ENCODE measurements at regions not wholly inside any gene's neighbourhood (a gene's known extent, or its start where the extent isn't known, plus 50 kb on each side); places are given as distances from the start of the nearest gene placed in this dataset.

DNA sequence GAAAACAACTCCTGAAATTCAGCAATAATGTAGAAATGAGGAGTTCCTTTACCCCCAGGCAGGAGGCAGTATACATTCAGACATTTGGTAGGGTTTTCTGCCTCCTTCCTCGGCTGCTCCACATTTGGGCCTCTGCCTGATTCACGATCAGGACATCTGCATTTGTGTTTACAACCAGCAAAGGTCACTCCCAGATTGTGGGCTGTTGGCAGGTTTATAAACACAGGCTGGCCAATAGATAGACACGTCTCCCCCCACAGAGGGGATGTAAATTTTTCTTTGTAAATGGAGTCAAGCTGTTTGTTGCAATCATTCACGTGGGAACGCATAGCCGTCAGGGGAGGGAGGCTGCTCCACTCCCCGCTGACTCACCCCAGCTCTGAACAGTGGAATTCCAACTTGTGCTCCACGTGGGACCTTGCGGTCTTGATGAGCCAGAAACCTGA, 252.1 kb upstream of the N4BP1 start:
- Histone ChIP-seq H3K27ac (ENCODE audit: insufficient read depth in 1 of 2, low read depth in 1 of 2, low read length in 2 of 2, poor library complexity in 1 of 2, severe bottlenecking in 2 of 2) (no peak overlapping the region), H3K4me3 (ENCODE audit: control insufficient read depth in 1 of 7, extremely low read depth in 1 of 7, insufficient read depth in 4 of 7, low read depth in 2 of 7, low read length in 6 of 7) (no peak overlapping the region), H3K4me1 (ENCODE audit: control extremely low read depth in 1 of 4, control insufficient read depth in 4 of 4, insufficient read depth in 4 of 4, low read length in 3 of 4) (no peaks in the 10 kb centered on the region), H3K9me3 (ENCODE audit: control extremely low read depth in 1 of 5, control insufficient read depth in 4 of 5, insufficient read depth in 2 of 5, low read depth in 1 of 5, low read length in 4 of 5) (no peaks in the 10 kb centered on the region), H3K36me3 (ENCODE audit: control insufficient read depth in 4 of 4, insufficient read depth in 4 of 4, low read length in 3 of 4) (no peaks in the 10 kb centered on the region), H3K27me3 (replicated peaks in 2 of 5; ENCODE audit: control insufficient read depth in 4 of 5, insufficient read depth in 5 of 5, low read length in 4 of 5) (peaks cover 0 to 2% (median 0%) of the 10 kb centered on the region in 5 experiments)
- CTCF ChIA-PET: no interaction called here
- POLR2A ChIA-PET: no interaction called here
- DNase-seq: no peak
- WGBS (ENCODE audit: insufficient coverage): 33% methylated on average over 8 of the region's 9 CpGs

DNA sequence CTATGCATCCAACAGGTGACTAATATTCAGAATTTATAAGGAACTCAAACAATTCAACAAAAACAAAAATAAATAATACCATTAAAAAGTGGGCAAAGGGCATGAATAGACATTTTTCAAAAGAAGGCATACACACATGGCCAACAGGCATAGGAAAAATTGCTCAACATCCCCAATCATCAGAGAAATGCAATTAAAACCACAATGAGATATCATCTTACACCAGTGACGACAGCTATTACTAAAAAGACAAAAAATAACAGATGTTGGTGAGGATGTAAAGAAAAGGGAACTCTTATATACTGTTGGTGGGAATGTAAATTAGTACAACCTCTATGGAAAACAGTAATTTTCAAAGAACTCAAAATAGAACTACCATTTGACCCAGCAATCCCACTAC, 250.4 kb upstream of the N4BP1 start:
- Histone ChIP-seq H3K4me3 (ENCODE audit: control insufficient read depth in 1 of 7, extremely low read depth in 1 of 7, insufficient read depth in 4 of 7, low read depth in 2 of 7, low read length in 6 of 7) (no peak overlapping the region), H3K4me1 (ENCODE audit: control extremely low read depth in 1 of 4, control insufficient read depth in 4 of 4, insufficient read depth in 4 of 4, low read length in 3 of 4) (no peaks in the 10 kb centered on the region), H3K36me3 (ENCODE audit: control insufficient read depth in 4 of 4, insufficient read depth in 4 of 4, low read length in 3 of 4) (no peaks in the 10 kb centered on the region), H3K9me3 (ENCODE audit: control extremely low read depth in 1 of 5, control insufficient read depth in 4 of 5, insufficient read depth in 2 of 5, low read depth in 1 of 5, low read length in 4 of 5) (no peaks in the 10 kb centered on the region), H3K27ac (ENCODE audit: insufficient read depth in 1 of 2, low read depth in 1 of 2, low read length in 2 of 2, poor library complexity in 1 of 2, severe bottlenecking in 2 of 2) (no peak overlapping the region), H3K27me3 (replicated peaks in 2 of 5; ENCODE audit: control insufficient read depth in 4 of 5, insufficient read depth in 5 of 5, low read length in 4 of 5) (peaks cover 0 to 2% (median 0%) of the 10 kb centered on the region in 5 experiments)
- no CpG with 5 or more reads among the region's 1 CpG for WGBS (ENCODE audit: insufficient coverage)
- CTCF ChIA-PET: no interaction called here
- no peak for DNase-seq
- POLR2A ChIA-PET: no interaction called here

DNA sequence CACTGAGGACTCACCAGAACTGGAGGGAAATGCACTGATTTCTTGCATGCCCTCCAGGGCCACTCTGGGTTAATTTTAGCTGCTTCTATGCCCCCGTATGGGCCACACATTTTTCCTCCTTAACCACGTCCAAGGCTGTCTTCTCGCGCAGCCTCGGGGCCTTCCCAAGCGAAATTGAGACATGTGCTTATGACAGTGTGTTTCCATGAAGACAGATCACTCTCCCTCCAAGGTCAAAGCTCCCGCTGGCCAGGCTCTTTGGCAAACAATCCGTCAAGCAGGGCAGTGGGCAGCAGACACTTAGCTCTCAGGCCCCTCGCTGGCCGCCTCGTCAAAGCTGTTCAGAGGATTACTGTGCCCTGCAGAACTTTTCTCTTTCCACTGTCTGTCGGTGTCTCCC, 243.0 kb upstream of the N4BP1 start:
- Histone ChIP-seq H3K27me3 (replicated peaks in 2 of 5; ENCODE audit: control insufficient read depth in 4 of 5, insufficient read depth in 5 of 5, low read length in 4 of 5) (peaks cover 0 to 3% (median 0%) of the 10 kb centered on the region in 5 experiments), H3K27ac (ENCODE audit: insufficient read depth in 1 of 2, low read depth in 1 of 2, low read length in 2 of 2, poor library complexity in 1 of 2, severe bottlenecking in 2 of 2) (no peak overlapping the region), H3K36me3 (ENCODE audit: control insufficient read depth in 4 of 4, insufficient read depth in 4 of 4, low read length in 3 of 4) (no peaks in the 10 kb centered on the region), H3K4me3 (ENCODE audit: control insufficient read depth in 1 of 7, extremely low read depth in 1 of 7, insufficient read depth in 4 of 7, low read depth in 2 of 7, low read length in 6 of 7) (no peak overlapping the region), H3K4me1 (ENCODE audit: control extremely low read depth in 1 of 4, control insufficient read depth in 4 of 4, insufficient read depth in 4 of 4, low read length in 3 of 4) (no peaks in the 10 kb centered on the region), H3K9me3 (ENCODE audit: control extremely low read depth in 1 of 5, control insufficient read depth in 4 of 5, insufficient read depth in 2 of 5, low read depth in 1 of 5, low read length in 4 of 5) (no peaks in the 10 kb centered on the region)
- POLR2A ChIA-PET: no interaction called here
- no peak for DNase-seq
- 93% methylated on average over 9 of the region's 12 CpGs for WGBS (ENCODE audit: insufficient coverage)
- CTCF ChIA-PET: no interaction called here

DNA sequence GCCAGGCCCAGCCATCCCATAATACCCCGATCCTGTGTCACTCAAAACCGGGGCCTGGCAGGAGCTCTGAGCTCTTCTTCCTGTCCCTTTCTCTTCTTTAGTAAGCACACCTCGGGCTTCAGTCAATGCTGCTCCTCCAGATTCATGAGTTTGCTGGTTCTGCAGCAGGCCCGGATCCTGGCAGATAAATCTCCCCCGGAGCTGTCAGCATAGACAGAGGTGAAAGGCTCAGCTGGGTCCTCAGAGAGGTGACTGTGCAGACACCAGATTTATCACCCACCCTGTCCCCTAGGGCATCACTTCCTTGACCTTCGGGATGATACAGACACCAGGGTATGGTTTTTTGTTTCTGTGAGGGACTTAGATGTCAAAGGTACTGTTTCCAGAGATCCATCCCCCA, 242.5 kb upstream of the N4BP1 start:
- Histone ChIP-seq H3K36me3 (ENCODE audit: control insufficient read depth in 4 of 4, insufficient read depth in 4 of 4, low read length in 3 of 4) (no peaks in the 10 kb centered on the region), H3K27me3 (replicated peaks in 2 of 5; ENCODE audit: control insufficient read depth in 4 of 5, insufficient read depth in 5 of 5, low read length in 4 of 5) (peaks cover 0 to 3% (median 0%) of the 10 kb centered on the region in 5 experiments), H3K4me1 (ENCODE audit: control extremely low read depth in 1 of 4, control insufficient read depth in 4 of 4, insufficient read depth in 4 of 4, low read length in 3 of 4) (no peaks in the 10 kb centered on the region), H3K4me3 (ENCODE audit: control insufficient read depth in 1 of 7, extremely low read depth in 1 of 7, insufficient read depth in 4 of 7, low read depth in 2 of 7, low read length in 6 of 7) (no peak overlapping the region), H3K9me3 (ENCODE audit: control extremely low read depth in 1 of 5, control insufficient read depth in 4 of 5, insufficient read depth in 2 of 5, low read depth in 1 of 5, low read length in 4 of 5) (no peaks in the 10 kb centered on the region), H3K27ac (ENCODE audit: insufficient read depth in 1 of 2, low read depth in 1 of 2, low read length in 2 of 2, poor library complexity in 1 of 2, severe bottlenecking in 2 of 2) (no peak overlapping the region)
- ChIA-PET CTCF (no interaction called here), POLR2A (no interaction called here)
- DNase-seq: no peak
- WGBS (ENCODE audit: insufficient coverage): 88% methylated on average over 5 of the region's 6 CpGs

DNA sequence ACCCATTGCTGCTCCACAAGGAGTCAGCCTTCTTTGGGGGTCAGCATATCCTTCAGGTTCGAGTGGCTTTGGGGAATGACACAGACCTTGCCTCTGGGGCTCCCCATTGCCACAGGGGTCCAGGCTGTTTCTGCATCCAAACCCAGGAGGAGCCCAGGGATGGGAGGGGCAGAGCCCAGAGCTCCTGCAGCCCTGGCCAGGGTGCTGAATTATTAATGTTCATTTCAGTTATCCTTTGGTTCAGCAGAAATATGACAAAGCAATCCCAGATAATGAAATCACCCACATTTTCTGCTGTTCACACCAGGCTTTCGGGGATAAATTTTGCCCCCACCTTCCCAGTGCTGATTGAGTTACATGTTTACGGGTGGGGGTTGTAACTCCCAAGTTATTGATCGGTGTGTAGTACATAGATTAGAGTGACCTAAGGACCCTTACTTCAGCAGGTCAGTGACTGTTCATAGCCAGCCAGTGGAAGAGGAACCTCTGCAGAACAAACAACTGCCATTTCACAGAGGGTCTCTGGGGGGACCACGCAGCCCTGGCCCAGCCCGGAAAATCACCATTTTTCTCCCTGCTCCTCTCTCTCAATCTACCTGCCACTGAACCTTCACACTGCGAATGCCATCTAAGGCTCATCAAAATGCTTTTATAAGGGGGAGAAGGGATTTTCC, 240.3 kb upstream of the N4BP1 start:
- WGBS (ENCODE audit: insufficient coverage): 100% methylated on average over 1 of the region's 7 CpGs
- peaks cover 0 to 3% (median 0%) of the 10 kb centered on the region in 5 experiments for H3K27me3 ChIP-seq (replicated peaks in 2 of 5; ENCODE audit: control insufficient read depth in 4 of 5, insufficient read depth in 5 of 5, low read length in 4 of 5)
- ChIA-PET POLR2A (no interaction called here), CTCF (no interaction called here)
- no peaks in the 10 kb centered on the region for H3K36me3 ChIP-seq (ENCODE audit: control insufficient read depth in 4 of 4, insufficient read depth in 4 of 4, low read length in 3 of 4)
- H3K9me3 ChIP-seq (ENCODE audit: control extremely low read depth in 1 of 5, control insufficient read depth in 4 of 5, insufficient read depth in 2 of 5, low read depth in 1 of 5, low read length in 4 of 5): no peaks in the 10 kb centered on the region
- DNase-seq: no peak
- no peak overlapping the region for H3K27ac ChIP-seq (ENCODE audit: insufficient read depth in 1 of 2, low read depth in 1 of 2, low read length in 2 of 2, poor library complexity in 1 of 2, severe bottlenecking in 2 of 2)
- H3K4me3 ChIP-seq (ENCODE audit: control insufficient read depth in 1 of 7, extremely low read depth in 1 of 7, insufficient read depth in 4 of 7, low read depth in 2 of 7, low read length in 6 of 7): no peak overlapping the region
- H3K4me1 ChIP-seq (ENCODE audit: control extremely low read depth in 1 of 4, control insufficient read depth in 4 of 4, insufficient read depth in 4 of 4, low read length in 3 of 4): no peaks in the 10 kb centered on the region

DNA sequence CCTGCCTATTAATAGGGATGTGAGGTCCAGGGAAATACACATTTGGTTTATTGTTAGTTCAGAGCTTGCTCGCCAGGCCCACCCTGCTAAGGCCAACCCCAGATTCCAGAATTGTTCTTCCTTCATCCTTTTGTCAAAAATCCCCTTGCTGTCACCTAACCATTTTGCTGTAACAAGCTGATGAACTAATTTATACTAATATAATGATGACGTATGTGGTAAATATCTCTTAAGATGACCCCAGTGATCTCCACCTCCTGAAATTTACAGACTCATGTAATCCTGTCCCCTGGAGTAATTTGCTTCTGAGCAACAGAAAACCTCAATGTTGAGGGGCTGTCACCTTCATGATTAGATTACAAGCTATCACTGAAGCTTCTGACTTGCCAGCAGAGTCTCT, 236.3 kb upstream of the N4BP1 start:
- Histone ChIP-seq H3K27me3 (replicated peaks in 2 of 5; ENCODE audit: control insufficient read depth in 4 of 5, insufficient read depth in 5 of 5, low read length in 4 of 5) (no peaks in the 10 kb centered on the region), H3K4me3 (ENCODE audit: control insufficient read depth in 1 of 7, extremely low read depth in 1 of 7, insufficient read depth in 4 of 7, low read depth in 2 of 7, low read length in 6 of 7) (no peak overlapping the region), H3K4me1 (ENCODE audit: control extremely low read depth in 1 of 4, control insufficient read depth in 4 of 4, insufficient read depth in 4 of 4, low read length in 3 of 4) (no peaks in the 10 kb centered on the region), H3K9me3 (ENCODE audit: control extremely low read depth in 1 of 5, control insufficient read depth in 4 of 5, insufficient read depth in 2 of 5, low read depth in 1 of 5, low read length in 4 of 5) (no peaks in the 10 kb centered on the region), H3K27ac (ENCODE audit: insufficient read depth in 1 of 2, low read depth in 1 of 2, low read length in 2 of 2, poor library complexity in 1 of 2, severe bottlenecking in 2 of 2) (no peak overlapping the region), H3K36me3 (ENCODE audit: control insufficient read depth in 4 of 4, insufficient read depth in 4 of 4, low read length in 3 of 4) (no peaks in the 10 kb centered on the region)
- WGBS (ENCODE audit: insufficient coverage): 100% methylated on average over 1 of the region's 2 CpGs
- CTCF ChIA-PET: no interaction called here
- DNase-seq: no peak
- POLR2A ChIA-PET: no interaction called here

DNA sequence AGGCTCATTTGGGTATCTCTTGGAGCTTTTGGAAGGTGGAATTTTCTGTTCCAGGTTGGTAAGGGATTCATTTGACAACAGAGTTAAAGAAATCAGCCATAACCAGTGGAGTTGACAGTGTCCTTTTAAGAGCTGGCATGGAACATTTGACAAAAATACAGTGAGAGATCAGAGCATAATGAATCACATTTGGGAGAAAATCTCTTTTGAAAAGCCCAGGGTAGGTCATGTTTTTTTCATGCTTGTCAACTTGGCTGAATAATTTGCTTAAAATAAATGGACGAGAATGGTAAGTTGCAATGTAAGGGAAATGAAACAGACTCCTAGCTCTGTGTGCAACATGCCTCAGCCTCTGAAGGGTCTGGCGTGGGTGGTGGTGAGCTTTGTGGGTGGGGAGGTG, 235.3 kb upstream of the N4BP1 start:
- Histone ChIP-seq H3K36me3 (ENCODE audit: control insufficient read depth in 4 of 4, insufficient read depth in 4 of 4, low read length in 3 of 4) (no peaks in the 10 kb centered on the region), H3K27ac (ENCODE audit: insufficient read depth in 1 of 2, low read depth in 1 of 2, low read length in 2 of 2, poor library complexity in 1 of 2, severe bottlenecking in 2 of 2) (no peak overlapping the region), H3K4me1 (ENCODE audit: control extremely low read depth in 1 of 4, control insufficient read depth in 4 of 4, insufficient read depth in 4 of 4, low read length in 3 of 4) (no peaks in the 10 kb centered on the region), H3K9me3 (ENCODE audit: control extremely low read depth in 1 of 5, control insufficient read depth in 4 of 5, insufficient read depth in 2 of 5, low read depth in 1 of 5, low read length in 4 of 5) (no peaks in the 10 kb centered on the region), H3K4me3 (ENCODE audit: control insufficient read depth in 1 of 7, extremely low read depth in 1 of 7, insufficient read depth in 4 of 7, low read depth in 2 of 7, low read length in 6 of 7) (no peak overlapping the region), H3K27me3 (replicated peaks in 2 of 5; ENCODE audit: control insufficient read depth in 4 of 5, insufficient read depth in 5 of 5, low read length in 4 of 5) (no peaks in the 10 kb centered on the region)
- ChIA-PET POLR2A (no interaction called here), CTCF (no interaction called here)
- DNase-seq: no peak
- no CpG with 5 or more reads among the region's 2 CpGs for WGBS (ENCODE audit: insufficient coverage)

Measured in common myeloid progenitor, CD34-positive (primary cell).